ENCODE measurements at regions not wholly inside any gene's neighbourhood (a gene's known extent, or its start where the extent isn't known, plus 50 kb on each side); places are given as distances from the start of the nearest gene placed in this dataset.
"Not testable (repeated sequence)": the region's sequence is repeated elsewhere in the genome, so short reads cannot be mapped to it uniquely, and the experiment has no call there.

- CTCF ChIA-PET: interaction anchor here (1.4 kb wide), 1 partner anchor 20 kb away, joined by 3 read pairs; no protein-coding TSS in a partner anchor
- no peak for TF ChIP-seq CTCF (IDR thresholded peaks at IDR 0.05; ENCODE audit: control extremely low read depth, extremely low read depth, low read depth, missing control alignments)
- DNase-seq (ENCODE audit: extremely low spot score): no peak
- POLR2A ChIA-PET: no interaction called here
Observed at GRCh38 chr5:96194593-96194992, 232.9 kb upstream of the ELL2 start.

GRCh38 chr5:96193946-96194345 lies 232.3 kb upstream of the ELL2 start:
- CTCF ChIA-PET: interaction anchor here (1.4 to 1.5 kb wide), 2 partner anchors 13 to 19 kb away, joined by 3 to 4 read pairs; no protein-coding TSS in a partner anchor
- POLR2A ChIA-PET: no interaction called here
- TF ChIP-seq CTCF (IDR thresholded peaks at IDR 0.05; ENCODE audit: control extremely low read depth, extremely low read depth, low read depth, missing control alignments): no peak
- DNase-seq (ENCODE audit: extremely low spot score): no peak

GRCh38 chr5:96189987-96190386 lies 228.3 kb upstream of the ELL2 start:
- CTCF ChIA-PET: no interaction called here
- DNase-seq (ENCODE audit: extremely low spot score): no peak
- TF ChIP-seq CTCF (IDR thresholded peaks at IDR 0.05; ENCODE audit: control extremely low read depth, extremely low read depth, low read depth, missing control alignments): no peak
- POLR2A ChIA-PET: no interaction called here

- TF ChIP-seq CTCF (IDR thresholded peaks at IDR 0.05; ENCODE audit: control extremely low read depth, extremely low read depth, low read depth, missing control alignments): no peak
- DNase-seq (ENCODE audit: extremely low spot score): no peak
- ChIA-PET CTCF (no interaction called here), POLR2A (no interaction called here)
Observed at GRCh38 chr5:96189028-96189826, 227.6 kb upstream of the ELL2 start.

- DNase-seq (ENCODE audit: extremely low spot score): no peak
- POLR2A ChIA-PET: no interaction called here
- TF ChIP-seq CTCF (IDR thresholded peaks at IDR 0.05; ENCODE audit: control extremely low read depth, extremely low read depth, low read depth, missing control alignments): no peak
- CTCF ChIA-PET: interaction anchor here (0.8 to 2.3 kb wide), 4 partner anchors 12 to 225 kb away, joined by 3 to 10 read pairs (median 3); no protein-coding TSS in a partner anchor
Observed at GRCh38 chr5:96187309-96188027, 225.8 kb upstream of the ELL2 start.

GRCh38 chr5:96184510-96184909 lies 222.9 kb upstream of the ELL2 start:
- POLR2A ChIA-PET; DNase-seq (ENCODE audit: extremely low spot score): not testable (repeated sequence)
- CTCF ChIA-PET: interaction anchor here (0.6 kb wide), 1 partner anchor 91 kb away, joined by 3 read pairs; no protein-coding TSS in a partner anchor
